ENCODE measurements at regions not wholly inside any gene's neighbourhood (a gene's known extent, or its start where the extent isn't known, plus 50 kb on each side); places are given as distances from the start of the nearest gene placed in this dataset.

DNA sequence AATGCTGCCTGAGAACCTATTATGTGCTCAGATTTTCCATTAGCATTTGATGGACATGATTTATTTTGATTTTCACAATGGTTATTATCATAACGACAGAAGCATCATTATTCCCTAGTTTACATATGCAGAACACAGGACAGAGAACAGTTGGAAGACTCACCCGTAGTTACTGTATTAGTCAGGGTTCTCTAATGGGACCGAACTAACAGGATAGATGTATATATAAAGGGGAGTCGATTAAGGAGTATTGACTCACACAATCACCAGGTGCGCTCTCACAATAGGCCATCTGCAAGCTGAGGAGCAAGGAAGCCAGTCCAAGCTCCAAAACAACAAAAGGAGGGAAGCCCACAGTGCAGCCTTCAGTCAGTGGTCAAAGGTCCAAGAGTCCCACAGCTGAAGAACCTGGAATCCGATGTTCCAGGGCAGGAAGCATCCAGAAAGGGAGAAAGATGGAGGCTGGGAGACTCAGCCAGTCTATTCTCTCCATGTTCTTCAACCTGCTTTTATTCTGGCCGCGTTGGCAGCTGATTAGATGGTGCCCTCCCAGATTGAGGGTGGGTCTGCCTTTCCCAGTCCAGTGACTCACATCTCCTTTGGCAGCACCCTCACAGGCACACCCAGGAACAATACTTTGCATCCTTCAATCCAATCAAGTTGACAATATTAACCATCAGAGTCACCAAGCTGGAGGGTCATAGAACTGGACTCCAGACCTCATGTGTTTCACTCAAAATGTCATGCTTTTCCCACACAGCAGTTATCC lies 92.7 kb upstream of the XYLT1 start:
- TF ChIP-seq JUN (IDR thresholded peaks at IDR 0.05) (no peak), MAZ (IDR thresholded peaks at IDR 0.05; ENCODE audit: borderline replicate concordance, low read depth, low read length) (no peak), ZNF302 (CRISPR knock-in tag; IDR thresholded peaks at IDR 0.05) (no peak), ZFP36 (IDR thresholded peaks at IDR 0.05; ENCODE audit: borderline replicate concordance, partially characterized antibody) (no peak), POLR2A (IDR thresholded peaks at IDR 0.05; ENCODE audit: low read length) (no peak), JUNB (IDR thresholded peaks at IDR 0.05) (no peak), NPAS2 (CRISPR knock-in tag; IDR thresholded peaks at IDR 0.05; ENCODE audit: borderline replicate concordance) (no peak), HDAC2 (IDR thresholded peaks at IDR 0.05) (no peak), NR3C1 (IDR thresholded peaks at IDR 0.05) (no peak), CEBPB (IDR thresholded peaks at IDR 0.05) (no peak)
- TF ChIP-seq, protein P1, sequence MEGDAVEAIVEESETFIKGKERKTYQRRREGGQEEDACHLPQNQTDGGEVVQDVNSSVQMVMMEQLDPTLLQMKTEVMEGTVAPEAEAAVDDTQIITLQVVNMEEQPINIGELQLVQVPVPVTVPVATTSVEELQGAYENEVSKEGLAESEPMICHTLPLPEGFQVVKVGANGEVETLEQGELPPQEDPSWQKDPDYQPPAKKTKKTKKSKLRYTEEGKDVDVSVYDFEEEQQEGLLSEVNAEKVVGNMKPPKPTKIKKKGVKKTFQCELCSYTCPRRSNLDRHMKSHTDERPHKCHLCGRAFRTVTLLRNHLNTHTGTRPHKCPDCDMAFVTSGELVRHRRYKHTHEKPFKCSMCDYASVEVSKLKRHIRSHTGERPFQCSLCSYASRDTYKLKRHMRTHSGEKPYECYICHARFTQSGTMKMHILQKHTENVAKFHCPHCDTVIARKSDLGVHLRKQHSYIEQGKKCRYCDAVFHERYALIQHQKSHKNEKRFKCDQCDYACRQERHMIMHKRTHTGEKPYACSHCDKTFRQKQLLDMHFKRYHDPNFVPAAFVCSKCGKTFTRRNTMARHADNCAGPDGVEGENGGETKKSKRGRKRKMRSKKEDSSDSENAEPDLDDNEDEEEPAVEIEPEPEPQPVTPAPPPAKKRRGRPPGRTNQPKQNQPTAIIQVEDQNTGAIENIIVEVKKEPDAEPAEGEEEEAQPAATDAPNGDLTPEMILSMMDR (IDR thresholded peaks at IDR 0.05), result no peak
- TF ChIP-seq, protein P2, sequence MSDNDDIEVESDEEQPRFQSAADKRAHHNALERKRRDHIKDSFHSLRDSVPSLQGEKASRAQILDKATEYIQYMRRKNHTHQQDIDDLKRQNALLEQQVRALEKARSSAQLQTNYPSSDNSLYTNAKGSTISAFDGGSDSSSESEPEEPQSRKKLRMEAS (IDR thresholded peaks at IDR 0.05), result no peak
- TF ChIP-seq, protein P3, sequence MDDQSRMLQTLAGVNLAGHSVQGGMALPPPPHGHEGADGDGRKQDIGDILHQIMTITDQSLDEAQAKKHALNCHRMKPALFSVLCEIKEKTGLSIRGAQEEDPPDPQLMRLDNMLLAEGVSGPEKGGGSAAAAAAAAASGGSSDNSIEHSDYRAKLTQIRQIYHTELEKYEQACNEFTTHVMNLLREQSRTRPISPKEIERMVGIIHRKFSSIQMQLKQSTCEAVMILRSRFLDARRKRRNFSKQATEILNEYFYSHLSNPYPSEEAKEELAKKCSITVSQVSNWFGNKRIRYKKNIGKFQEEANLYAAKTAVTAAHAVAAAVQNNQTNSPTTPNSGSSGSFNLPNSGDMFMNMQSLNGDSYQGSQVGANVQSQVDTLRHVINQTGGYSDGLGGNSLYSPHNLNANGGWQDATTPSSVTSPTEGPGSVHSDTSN (IDR thresholded peaks at IDR 0.05), result no peak
